Cerebellar nuclear complex (tissue), 1 donor: ENCODE measurements at regions not wholly inside any gene's neighbourhood (a gene's known extent, or its start where the extent isn't known, plus 50 kb on each side); places are given as distances from the start of the nearest gene placed in this dataset.
"Not testable (repeated sequence)": the region's sequence is repeated elsewhere in the genome, so short reads cannot be mapped to it uniquely, and the experiment has no call there.

Source experiments
- DNase-seq, 2 experiments: peaks; one replicate each; lab custom pipeline; 2025; lab: John Stamatoyannopoulos, UW

- not testable (repeated sequence) for DNase-seq
Measured at GRCh38 chr22:26972915-26973314, 315.5 kb downstream of the MIAT start.

- DNase-seq = no peak
Measured at GRCh38 chr22:26974034-26974433, 316.6 kb downstream of the MIAT start.

- no peak for DNase-seq
Measured at GRCh38 chr22:26974914-26975803, 317.8 kb downstream of the MIAT start.

- DNase-seq = no peak
Measured at GRCh38 chr22:26975865-26976264, 318.5 kb downstream of the MIAT start.

GRCh38 chr22:26977741-26978376, 320.5 kb downstream of the MIAT start:
- DNase-seq = no peak

GRCh38 chr22:26979294-26979693, 321.9 kb downstream of the MIAT start:
- no peak for DNase-seq

GRCh38 chr22:26981111-26981510, 323.7 kb downstream of the MIAT start:
- DNase-seq = no peak

- no peak for DNase-seq
Measured at GRCh38 chr22:26981541-26981940, 324.2 kb downstream of the MIAT start.

GRCh38 chr22:26983311-26983710, 325.9 kb downstream of the MIAT start:
- no peak for DNase-seq

- DNase-seq = no peak
Measured at GRCh38 chr22:26985206-26985605, 327.8 kb downstream of the MIAT start.

GRCh38 chr22:26985931-26986782, 328.8 kb downstream of the MIAT start:
- no peak for DNase-seq

- no peak for DNase-seq
Measured at GRCh38 chr22:26986884-26987283, 329.5 kb downstream of the MIAT start.

GRCh38 chr22:26990503-26991189, 333.3 kb downstream of the MIAT start:
- no peak for DNase-seq

GRCh38 chr22:26992556-26992955, 335.2 kb downstream of the MIAT start:
- no peak for DNase-seq

GRCh38 chr22:26993886-26994285, 336.5 kb downstream of the MIAT start:
- no peak for DNase-seq

- no peak for DNase-seq
Measured at GRCh38 chr22:26994801-26995200, 337.4 kb downstream of the MIAT start.

- no peak for DNase-seq
Measured at GRCh38 chr22:26995235-26995634, 337.8 kb downstream of the MIAT start.

- DNase-seq = no peak
Measured at GRCh38 chr22:26996154-26996553, 338.8 kb downstream of the MIAT start.

GRCh38 chr22:26998129-26998528, 340.7 kb downstream of the MIAT start:
- DNase-seq = no peak

GRCh38 chr22:26998716-26999115, 341.3 kb downstream of the MIAT start:
- DNase-seq = no peak

GRCh38 chr22:27003297-27003696, 345.9 kb downstream of the MIAT start:
- DNase-seq = no peak

- no peak for DNase-seq
Measured at GRCh38 chr22:27004434-27004833, 347.0 kb downstream of the MIAT start.
